NCI-H1092 treated with DMSO at 0.1 percent for 48 hours (cell line): ENCODE measurements at regions not wholly inside any gene's neighbourhood (a gene's known extent, or its start where the extent isn't known, plus 50 kb on each side); places are given as distances from the start of the nearest gene placed in this dataset.

Experiments
- DNase-seq: peaks from one replicate; lab custom pipeline; 2025; lab: John Stamatoyannopoulos, UW

DNA sequence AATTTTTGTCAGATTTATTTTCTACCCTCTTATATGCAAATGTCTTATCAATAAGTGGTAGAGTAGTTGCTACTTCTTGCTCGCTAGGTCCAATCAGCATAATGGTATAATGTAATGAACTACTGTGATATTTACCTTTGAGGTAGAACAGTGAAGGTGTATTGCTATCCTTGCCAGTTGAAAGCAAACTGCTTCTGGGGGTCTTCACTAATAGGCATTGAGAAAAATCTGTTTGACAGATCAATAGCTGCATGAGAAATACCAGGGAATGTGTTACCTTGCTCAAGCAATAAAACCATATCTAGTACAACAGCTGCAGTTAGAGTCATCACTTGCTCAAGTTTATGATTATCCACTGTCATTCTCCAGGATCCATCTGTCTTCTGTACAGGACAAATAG lies 50.1 kb upstream of the EFEMP1 start:
- no peak for DNase-seq

GRCh38 chr2:55976681-55977080 lies 53.1 kb upstream of the EFEMP1 start:
- no peak for DNase-seq

DNA sequence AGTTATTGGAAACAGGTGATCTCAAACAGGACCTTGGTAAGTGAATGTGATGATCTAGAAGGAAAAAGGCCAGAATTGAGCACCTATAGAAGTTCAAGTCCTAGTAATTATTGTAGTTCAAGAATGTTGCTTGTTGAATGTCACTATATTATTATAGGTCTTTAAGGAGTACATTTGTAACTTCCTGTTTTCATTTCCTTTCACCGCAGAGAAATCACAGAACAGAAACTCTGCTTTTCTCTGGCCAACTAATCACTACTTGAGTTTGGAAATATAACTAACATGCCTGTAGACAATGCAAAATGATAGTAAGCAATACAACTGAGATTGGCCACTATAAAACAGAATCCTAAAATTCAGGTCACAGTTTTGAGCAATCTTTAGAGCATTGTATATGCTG lies 61.8 kb upstream of the EFEMP1 start:
- no peak for DNase-seq

DNA sequence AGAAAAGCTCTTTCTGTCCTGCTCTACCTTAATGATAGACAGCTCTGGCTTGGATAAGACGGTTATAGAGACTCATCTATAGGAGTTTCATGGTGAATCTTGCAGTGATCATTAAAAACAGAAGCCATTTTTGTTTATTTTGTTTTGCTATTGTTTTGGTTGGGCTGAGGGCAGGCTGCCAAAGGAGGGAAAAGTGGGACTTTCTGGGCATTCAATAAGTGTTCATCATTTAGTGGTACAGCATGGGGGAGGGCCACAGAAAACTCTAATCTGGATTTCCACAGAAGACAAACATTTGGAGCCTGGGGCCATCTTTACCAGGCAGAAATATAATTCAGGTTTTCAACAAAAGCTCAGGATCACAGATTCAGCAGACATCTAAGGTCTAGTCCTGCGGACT lies 62.4 kb upstream of the EFEMP1 start:
- no peak for DNase-seq

- no peak for DNase-seq
Observed at GRCh38 chr2:55986700-55987440, 63.3 kb upstream of the EFEMP1 start.

DNA sequence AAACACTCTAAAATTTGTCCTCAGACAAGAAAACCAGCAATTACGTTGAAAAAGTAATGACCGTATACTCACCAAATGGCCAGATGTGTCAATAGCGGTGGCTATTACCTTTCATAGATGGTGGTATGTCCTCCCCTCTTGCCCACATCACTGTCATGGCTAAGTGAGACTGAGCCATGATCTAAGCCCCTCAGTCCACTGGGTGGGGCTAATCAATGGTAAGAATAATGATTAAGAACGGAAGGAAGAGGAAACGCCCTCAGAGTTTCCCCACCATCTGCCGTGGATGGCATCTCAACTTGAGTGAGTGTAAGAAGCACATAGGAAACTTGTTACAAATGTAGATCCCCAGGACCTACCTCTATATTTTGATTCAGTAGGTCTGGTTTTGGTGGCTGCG lies 65.8 kb upstream of the EFEMP1 start:
- DNase-seq: no peak

DNA sequence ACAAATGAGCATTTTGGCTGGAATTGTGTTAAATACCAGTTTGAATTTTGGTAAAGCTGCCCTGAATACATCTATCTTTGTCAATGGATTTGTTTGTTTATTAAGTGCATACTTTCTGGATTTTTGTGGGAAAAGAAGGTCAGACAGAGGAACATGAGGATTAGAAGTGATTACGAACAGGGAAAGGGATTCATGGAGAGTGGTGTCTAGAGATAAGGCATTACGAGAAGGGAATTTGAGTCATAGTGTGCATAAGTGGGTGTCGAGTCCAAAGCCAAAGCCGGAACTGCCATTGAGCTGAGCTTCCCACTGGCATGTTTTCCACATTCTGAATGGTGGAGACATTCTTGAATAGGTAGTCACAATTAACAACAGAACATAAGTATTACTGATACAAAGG lies 68.9 kb upstream of the EFEMP1 start:
- no peak for DNase-seq

DNA sequence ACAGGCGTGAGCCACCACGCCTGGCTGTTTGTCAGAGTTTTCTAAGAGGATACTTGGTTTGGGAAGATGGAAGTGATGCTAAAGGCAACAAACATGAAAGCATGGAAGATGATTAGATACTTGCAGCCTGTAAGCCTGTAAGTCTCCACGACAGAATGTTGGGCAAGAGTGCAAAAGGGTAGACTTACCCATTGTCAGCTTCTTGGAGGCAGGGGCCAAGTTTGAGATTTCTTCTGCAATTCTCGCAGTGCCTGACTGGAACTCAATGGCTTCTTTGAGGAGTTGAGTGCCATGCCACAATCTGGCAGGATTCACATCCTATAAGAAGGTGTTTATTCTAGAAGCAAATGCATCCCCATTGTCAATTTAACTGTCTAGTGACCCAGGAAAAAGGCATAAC lies 70.1 kb upstream of the EFEMP1 start:
- no peak for DNase-seq

DNA sequence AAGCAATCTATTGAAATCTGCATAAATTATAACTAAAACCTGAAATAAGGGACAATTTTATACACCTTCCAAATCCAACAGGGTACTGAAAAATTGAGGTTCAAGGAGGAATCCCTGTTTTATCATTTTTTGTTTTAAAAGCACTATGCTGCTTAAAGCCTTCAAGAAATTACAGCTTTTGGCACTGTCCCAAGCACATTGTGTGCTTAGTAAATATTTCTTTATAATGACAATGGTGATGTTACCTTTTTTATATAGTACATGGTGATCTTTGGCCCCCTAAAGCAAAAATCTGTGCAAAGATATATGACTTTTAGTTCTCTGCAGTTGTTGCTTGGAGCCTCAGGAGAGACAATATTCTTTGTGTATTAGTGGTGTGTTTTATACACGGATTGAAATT lies 71.6 kb upstream of the EFEMP1 start:
- no peak for DNase-seq

DNA sequence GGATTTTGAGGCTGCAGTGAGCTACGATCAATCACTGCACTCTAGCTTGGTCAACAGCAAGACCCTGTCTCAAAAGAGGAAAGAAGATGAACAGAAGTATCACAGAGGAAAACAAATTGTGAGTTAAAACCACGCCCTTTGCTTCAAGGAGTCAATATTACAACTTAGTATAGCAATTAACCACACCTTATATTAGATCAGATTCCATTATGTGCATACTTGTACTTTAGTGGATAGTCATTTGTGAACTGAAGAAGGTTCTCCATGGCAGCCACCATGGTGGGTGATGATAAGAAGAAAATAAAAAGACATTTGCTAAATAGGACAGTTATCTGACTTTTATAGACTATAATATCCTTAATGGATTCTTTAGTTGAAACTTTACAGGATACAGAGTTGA lies 72.3 kb upstream of the EFEMP1 start:
- DNase-seq: no peak

- no peak for DNase-seq
Observed at GRCh38 chr2:55999231-55999630, 75.6 kb upstream of the EFEMP1 start.

DNA sequence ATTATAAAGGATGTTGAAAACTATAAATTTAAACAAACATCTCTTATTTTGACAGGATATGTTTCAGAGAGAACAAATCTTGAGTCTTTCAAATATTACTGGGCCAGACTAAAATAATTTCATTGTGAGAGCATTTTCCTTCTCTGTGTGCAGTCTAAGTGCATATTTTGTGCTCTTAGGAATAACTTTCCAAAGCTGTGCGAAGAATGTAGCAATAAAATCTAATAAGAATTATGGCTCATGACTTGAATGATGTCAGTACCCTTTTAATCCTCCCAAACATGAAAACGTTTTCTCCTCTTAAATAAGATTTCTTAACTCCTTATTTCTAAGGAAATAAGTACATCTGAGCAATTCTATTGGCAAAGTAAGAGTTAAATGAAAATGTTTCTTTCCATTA lies 76.2 kb upstream of the EFEMP1 start:
- DNase-seq: no peak

DNA sequence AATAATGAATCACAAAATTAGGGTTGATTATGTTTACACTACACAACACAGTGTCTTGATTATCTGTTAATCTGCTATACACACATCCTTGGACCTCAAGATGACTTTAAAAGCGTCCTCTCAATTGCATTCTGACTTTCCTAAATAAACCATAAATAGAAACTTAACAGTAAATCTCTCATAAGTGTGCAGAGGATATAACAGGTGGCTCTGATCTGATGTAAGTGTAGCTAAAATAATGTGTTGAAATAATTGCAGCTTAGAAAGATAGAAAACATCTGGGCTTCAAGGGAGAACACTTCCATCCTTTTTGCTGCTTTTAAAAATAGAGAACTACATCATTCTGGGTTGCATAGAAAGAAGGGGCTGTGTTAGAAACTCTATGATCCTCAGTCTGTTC lies 78.4 kb upstream of the EFEMP1 start:
- DNase-seq: no peak

DNA sequence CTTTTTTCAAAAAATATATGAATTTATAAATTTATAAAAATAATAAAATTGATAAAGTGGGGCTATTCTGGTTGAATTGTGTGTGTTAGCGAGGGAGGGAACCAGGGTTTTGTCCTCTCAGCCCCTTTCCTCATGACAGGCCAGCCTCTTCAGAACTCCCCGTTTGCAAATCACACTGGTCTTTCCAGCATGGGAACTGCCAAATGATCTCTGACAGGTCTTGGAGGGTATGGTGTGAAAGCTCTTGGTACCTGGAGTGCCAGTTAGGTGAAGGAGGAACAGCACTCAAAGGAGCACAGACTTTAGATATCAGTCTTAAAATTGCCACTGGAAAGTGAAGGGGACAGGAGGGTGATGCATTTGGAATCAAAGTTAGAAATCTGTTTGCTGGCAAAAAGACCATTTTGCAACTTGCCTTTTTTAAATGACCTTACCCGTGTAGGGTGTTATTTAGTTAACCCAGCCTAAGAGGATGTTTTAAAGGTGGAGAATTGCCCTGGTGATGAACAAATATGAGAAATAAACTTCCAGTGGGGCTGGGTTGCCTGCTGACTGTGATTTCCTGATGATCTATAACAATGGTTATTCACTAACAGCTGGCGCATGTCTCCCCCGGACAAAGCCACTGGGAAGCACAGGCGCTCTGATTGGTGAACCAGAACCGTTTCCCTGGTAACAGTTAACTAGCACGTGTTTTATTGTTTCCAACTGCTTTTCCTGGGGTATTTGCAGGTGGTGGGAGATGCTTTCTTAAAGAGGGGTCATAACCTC lies 85.3 kb upstream of the EFEMP1 start:
- DNase-seq: peak; percentile 94

GRCh38 chr2:56009758-56010458 lies 86.3 kb upstream of the EFEMP1 start:
- DNase-seq: peak; percentile 71

GRCh38 chr2:56011624-56012023 lies 88.0 kb upstream of the EFEMP1 start:
- no peak for DNase-seq

DNA sequence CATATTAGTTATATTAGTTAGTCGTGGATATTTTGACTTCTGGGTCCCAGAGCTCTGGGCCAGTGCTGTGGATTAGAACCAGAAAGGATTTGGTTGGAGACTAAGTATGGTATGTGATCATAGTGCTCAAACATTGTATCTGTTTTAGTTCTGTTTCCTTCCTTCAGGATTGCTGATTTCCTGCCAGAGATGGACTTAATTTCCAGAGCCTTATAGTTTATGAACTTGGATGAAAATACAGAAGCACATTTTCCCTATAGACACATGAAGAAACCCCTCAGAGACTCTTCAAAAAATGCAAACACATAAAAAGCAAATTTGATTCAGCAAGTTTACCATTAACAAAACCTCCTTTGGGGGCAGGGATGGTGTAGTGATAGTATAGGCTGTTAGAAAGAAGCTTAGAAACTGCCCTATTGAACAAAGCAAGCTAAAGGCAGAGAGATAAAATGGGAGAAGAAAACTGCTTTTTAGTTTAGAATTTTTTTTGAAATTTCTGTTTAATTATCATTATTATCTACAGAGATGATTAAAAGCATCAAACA lies 88.7 kb upstream of the EFEMP1 start:
- peak; percentile 70 for DNase-seq

DNA sequence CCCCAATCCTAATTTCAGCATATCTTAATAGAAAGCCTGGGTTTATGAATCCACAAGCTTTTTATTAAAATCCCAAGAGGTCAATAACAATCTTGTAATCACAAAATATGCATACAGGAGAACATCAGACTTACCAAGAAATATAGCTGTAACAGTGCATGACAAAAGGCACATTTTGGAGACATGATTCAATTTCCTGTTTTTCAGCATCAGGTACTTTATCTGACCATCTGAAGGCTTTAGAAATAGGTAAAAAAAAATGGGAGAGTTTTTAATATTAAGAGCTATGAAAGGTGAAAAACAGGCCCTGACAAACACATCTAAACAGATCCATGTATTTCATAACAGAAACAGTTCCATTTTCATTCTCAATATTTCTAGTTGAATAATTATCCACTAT lies 89.9 kb upstream of the EFEMP1 start:
- DNase-seq: no peak

DNA sequence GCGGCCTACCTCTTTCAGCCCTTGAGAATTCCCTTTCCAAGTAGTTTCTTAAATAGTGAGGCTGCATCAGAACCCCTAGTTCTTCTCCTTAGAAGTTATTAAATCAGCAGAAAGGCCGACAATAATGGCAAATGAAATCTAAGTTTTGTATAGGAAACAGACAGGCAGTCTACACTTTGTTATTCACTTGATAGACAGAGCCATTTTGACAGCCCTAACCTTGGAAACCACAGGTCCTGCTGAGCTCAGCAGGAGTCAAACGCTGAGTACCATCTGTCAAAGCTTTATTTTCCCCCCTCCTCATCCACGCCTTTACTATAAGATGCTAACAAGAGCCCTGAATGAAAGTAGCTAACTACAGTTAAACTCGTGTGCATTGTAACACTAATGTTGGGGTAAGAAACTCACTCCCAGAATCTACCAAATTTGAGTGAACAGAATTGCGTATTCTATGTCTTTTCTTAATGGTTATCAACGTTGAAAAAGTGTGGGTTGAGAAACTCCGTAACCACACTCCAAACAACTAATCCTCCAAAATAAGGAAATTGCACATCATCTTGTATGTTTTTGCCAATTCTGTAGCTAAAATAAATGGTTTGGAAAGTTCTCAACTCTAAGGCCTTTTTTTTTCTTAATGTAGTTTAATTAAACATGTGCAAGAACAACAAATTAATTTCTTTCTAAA lies 90.6 kb upstream of the EFEMP1 start:
- DNase-seq: peak; percentile 89

DNA sequence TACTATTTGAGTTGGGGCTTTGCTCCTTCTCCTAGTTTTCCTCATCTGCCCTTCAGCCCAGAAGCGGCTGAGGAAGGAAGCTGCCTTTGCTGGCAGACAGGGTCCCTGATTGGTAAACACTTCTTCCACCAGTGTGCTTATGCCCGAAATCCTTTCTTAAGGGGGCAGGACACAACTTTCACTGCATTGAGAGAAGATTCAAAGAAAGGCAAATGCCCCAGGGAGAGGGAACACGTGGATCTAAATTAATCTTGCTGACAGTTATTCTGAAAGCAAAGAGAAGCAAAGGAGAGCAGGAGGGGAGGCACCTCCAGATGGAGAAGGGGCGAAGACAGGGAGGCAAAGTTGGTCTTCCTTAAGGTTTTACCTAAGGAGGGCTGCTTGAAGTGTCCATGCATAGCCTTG lies 92.1 kb upstream of the EFEMP1 start:
- DNase-seq: peak; percentile 75

GRCh38 chr2:56017784-56018183 lies 94.2 kb upstream of the EFEMP1 start:
- DNase-seq: peak; percentile 73

GRCh38 chr2:56018267-56018666 lies 94.7 kb upstream of the EFEMP1 start:
- DNase-seq: peak; percentile 85
